Nephron (organoid): ENCODE measurements at regions not wholly inside any gene's neighbourhood (a gene's known extent, or its start where the extent isn't known, plus 50 kb on each side); places are given as distances from the start of the nearest gene placed in this dataset.

Experiments used
- H3K27ac Mint-ChIP-seq, 3 experiments: 2 replicates each; pipeline ENCODE4 v1.8.0; 2020; ENCODE audit warnings: mixed read lengths in 3 of 3, mild to moderate bottlenecking in 2 of 3, moderate library complexity in 1 of 3
- H3K27me3 Mint-ChIP-seq: 2 replicates; pipeline ENCODE4 v1.8.0; 2021; ENCODE audit warnings: low read depth, mild to moderate bottlenecking, moderate library complexity, mixed read lengths
- H3K36me3 Mint-ChIP-seq: 2 replicates; pipeline ENCODE4 v1.8.0; 2020; ENCODE audit warnings: low read depth, mixed read lengths
- H3K4me1 Mint-ChIP-seq: 2 replicates; pipeline ENCODE4 v1.8.0; 2020; ENCODE audit warnings: mixed read lengths
- H3K4me3 Mint-ChIP-seq, 3 experiments: 2 replicates each; pipeline ENCODE4 v1.8.0; 2020; ENCODE audit warnings: mild to moderate bottlenecking in 3 of 3, mixed read lengths in 3 of 3, moderate library complexity in 2 of 3
- H3K9me3 Mint-ChIP-seq: 2 replicates; pipeline ENCODE4 v1.8.0; 2020; ENCODE audit warnings: mixed read lengths
- CTCF ChIP-seq, 3 experiments: fragments of 200-600 bp; sonication (generic); IDR thresholded peaks; one replicate each; pipeline ENCODE4 v1.5.0; 2021; ENCODE audit warnings: antibody characterized with exemption in 3 of 3; ENCODE audit not compliant: unreplicated experiment in 3 of 3

GRCh38 chr3:194857469-194858113, 171.9 kb downstream of the FAM43A start:
- Mint-ChIP-seq H3K27me3 (peaks cover 24% of the 10 kb centered on the region), H3K36me3 (no peaks in the 10 kb centered on the region), H3K4me1 (peaks cover 17% of the 10 kb centered on the region), H3K9me3 (no peaks in the 10 kb centered on the region), H3K27ac (no peak overlapping the region), H3K4me3 (no peak overlapping the region)
- TF ChIP-seq CTCF (IDR thresholded peaks at IDR 0.05; ENCODE audit: unreplicated experiment in 3 of 3), result no peak

GRCh38 chr3:194858382-194858781, 172.7 kb downstream of the FAM43A start:
- no peak for TF ChIP-seq CTCF (IDR thresholded peaks at IDR 0.05; ENCODE audit: unreplicated experiment in 3 of 3)
- H3K27ac Mint-ChIP-seq, result no peak overlapping the region
- H3K27me3 Mint-ChIP-seq, result peaks cover 27% of the 10 kb centered on the region
- no peaks in the 10 kb centered on the region for H3K36me3 Mint-ChIP-seq
- no peaks in the 10 kb centered on the region for H3K9me3 Mint-ChIP-seq
- H3K4me1 Mint-ChIP-seq, result peaks cover 17% of the 10 kb centered on the region
- no peak overlapping the region for H3K4me3 Mint-ChIP-seq

GRCh38 chr3:194860725-194861124, 175.0 kb downstream of the FAM43A start:
- Mint-ChIP-seq H3K4me1 (no peaks in the 10 kb centered on the region), H3K36me3 (no peaks in the 10 kb centered on the region), H3K4me3 (no peak overlapping the region), H3K9me3 (no peaks in the 10 kb centered on the region), H3K27ac (no peak overlapping the region), H3K27me3 (peaks cover 27% of the 10 kb centered on the region)
- TF ChIP-seq CTCF (IDR thresholded peaks at IDR 0.05; ENCODE audit: unreplicated experiment in 3 of 3), result no peak

GRCh38 chr3:194861375-194861774, 175.7 kb downstream of the FAM43A start:
- H3K4me1 Mint-ChIP-seq, result no peaks in the 10 kb centered on the region
- H3K27me3 Mint-ChIP-seq, result peaks cover 27% of the 10 kb centered on the region
- H3K9me3 Mint-ChIP-seq, result no peaks in the 10 kb centered on the region
- H3K36me3 Mint-ChIP-seq, result no peaks in the 10 kb centered on the region
- no peak overlapping the region for H3K4me3 Mint-ChIP-seq
- no peak for TF ChIP-seq CTCF (IDR thresholded peaks at IDR 0.05; ENCODE audit: unreplicated experiment in 3 of 3)
- no peak overlapping the region for H3K27ac Mint-ChIP-seq

- H3K4me1 Mint-ChIP-seq, result no peaks in the 10 kb centered on the region
- H3K27ac Mint-ChIP-seq, result no peak overlapping the region
- H3K4me3 Mint-ChIP-seq, result no peak overlapping the region
- no peaks in the 10 kb centered on the region for H3K9me3 Mint-ChIP-seq
- H3K36me3 Mint-ChIP-seq, result no peaks in the 10 kb centered on the region
- no peak for TF ChIP-seq CTCF (IDR thresholded peaks at IDR 0.05; ENCODE audit: unreplicated experiment in 3 of 3)
- peaks cover 24% of the 10 kb centered on the region for H3K27me3 Mint-ChIP-seq
These were observed 179.4 kb downstream of the FAM43A start for GRCh38 chr3:194865061-194865460.

- no peak for TF ChIP-seq CTCF (IDR thresholded peaks at IDR 0.05; ENCODE audit: unreplicated experiment in 3 of 3)
- Mint-ChIP-seq H3K4me1 (peaks cover under 1% of the 10 kb centered on the region), H3K36me3 (no peaks in the 10 kb centered on the region), H3K4me3 (no peak overlapping the region), H3K27ac (no peak overlapping the region), H3K27me3 (peaks cover 24% of the 10 kb centered on the region), H3K9me3 (no peaks in the 10 kb centered on the region)
These were observed 179.9 kb downstream of the FAM43A start for GRCh38 chr3:194865615-194866014.
